ENCODE measurements at regions not wholly inside any gene's neighbourhood (a gene's known extent, or its start where the extent isn't known, plus 50 kb on each side); places are given as distances from the start of the nearest gene placed in this dataset.

GRCh38 chr4:132827522-132827921 is 321.6 kb upstream of the PCDH10 start:
- TF ChIP-seq POLR2A (IDR thresholded peaks at IDR 0.05): no peak
- TF ChIP-seq, protein P1, sequence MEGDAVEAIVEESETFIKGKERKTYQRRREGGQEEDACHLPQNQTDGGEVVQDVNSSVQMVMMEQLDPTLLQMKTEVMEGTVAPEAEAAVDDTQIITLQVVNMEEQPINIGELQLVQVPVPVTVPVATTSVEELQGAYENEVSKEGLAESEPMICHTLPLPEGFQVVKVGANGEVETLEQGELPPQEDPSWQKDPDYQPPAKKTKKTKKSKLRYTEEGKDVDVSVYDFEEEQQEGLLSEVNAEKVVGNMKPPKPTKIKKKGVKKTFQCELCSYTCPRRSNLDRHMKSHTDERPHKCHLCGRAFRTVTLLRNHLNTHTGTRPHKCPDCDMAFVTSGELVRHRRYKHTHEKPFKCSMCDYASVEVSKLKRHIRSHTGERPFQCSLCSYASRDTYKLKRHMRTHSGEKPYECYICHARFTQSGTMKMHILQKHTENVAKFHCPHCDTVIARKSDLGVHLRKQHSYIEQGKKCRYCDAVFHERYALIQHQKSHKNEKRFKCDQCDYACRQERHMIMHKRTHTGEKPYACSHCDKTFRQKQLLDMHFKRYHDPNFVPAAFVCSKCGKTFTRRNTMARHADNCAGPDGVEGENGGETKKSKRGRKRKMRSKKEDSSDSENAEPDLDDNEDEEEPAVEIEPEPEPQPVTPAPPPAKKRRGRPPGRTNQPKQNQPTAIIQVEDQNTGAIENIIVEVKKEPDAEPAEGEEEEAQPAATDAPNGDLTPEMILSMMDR (IDR thresholded peaks at IDR 0.05 in 8 of 11, conservative IDR thresholded peaks at IDR 0.05 in 3 of 11): no peak

Data from spleen (tissue), 7 donors.